ENCODE measurements at regions not wholly inside any gene's neighbourhood (a gene's known extent, or its start where the extent isn't known, plus 50 kb on each side); places are given as distances from the start of the nearest gene placed in this dataset.
"Not testable (repeated sequence)": the region's sequence is repeated elsewhere in the genome, so short reads cannot be mapped to it uniquely, and the experiment has no call there.

DNA sequence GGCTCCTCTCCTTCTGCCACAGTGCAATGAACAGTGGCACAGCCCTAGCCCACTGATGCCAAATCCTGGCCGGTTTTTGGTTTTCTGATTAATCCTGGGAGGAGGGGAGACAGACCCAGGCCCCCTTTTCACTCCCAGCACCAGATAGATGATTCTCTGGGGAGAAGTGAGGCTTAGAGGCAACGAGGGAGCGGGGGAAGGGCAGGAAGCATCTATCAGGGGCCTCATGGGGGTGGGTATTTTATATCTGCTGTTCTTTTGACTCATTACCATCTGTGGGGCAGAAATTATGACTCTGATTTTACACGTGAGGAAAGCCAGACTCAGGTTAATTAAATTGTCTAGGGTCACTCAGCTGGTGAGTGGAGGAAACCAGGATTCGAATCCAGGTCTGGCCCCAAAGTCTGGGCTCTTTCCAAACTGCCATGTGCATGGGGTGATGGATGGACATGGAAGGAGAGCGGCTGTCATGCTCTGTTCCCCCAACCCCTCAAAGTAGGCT lies 79.4 kb downstream of the MRM1 start:
- Mint-ChIP-seq H3K4me3 (no peak overlapping the region), H3K9me3 (no peaks in the 10 kb centered on the region), H3K36me3 (ENCODE audit: insufficient read depth) (no peaks in the 10 kb centered on the region), H3K27ac (no peak overlapping the region), H3K27me3 (no peaks in the 10 kb centered on the region), H3K4me1 (ENCODE audit: low read depth in 2 of 2) (peaks cover 12% of the 10 kb centered on the region in 2 donors)
- ATAC-seq (replicated peaks) = no peak
- no peak for DNase-seq

DNA sequence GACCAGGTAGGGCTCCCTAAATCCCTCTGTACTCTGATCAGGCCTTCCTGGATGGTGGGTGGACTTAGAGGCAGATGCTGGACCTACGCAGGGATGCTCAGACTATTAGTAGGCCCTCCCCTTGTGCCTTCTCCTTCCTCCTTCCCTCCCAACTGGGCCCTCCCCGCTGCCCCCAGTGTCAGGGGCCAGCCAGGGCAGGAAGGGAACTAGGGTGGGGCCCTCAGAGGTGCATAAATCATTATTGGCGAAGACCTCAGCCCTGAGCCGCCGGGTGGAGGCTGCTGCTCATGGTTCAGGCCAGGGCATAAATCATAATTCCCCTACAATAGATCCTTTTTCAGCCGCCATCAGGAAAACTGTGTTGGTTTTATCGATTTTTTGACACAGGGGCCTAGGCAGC lies 81.4 kb downstream of the MRM1 start:
- Mint-ChIP-seq H3K27ac (no peak overlapping the region), H3K9me3 (no peaks in the 10 kb centered on the region), H3K4me3 (no peak overlapping the region), H3K36me3 (ENCODE audit: insufficient read depth) (no peaks in the 10 kb centered on the region), H3K4me1 (ENCODE audit: low read depth in 2 of 2) (peaks cover 0 to 4% of the 10 kb centered on the region in 2 donors), H3K27me3 (peaks cover 5 to 17% of the 10 kb centered on the region in 2 donors)
- no peak for ATAC-seq (replicated peaks)
- DNase-seq = no peak

DNA sequence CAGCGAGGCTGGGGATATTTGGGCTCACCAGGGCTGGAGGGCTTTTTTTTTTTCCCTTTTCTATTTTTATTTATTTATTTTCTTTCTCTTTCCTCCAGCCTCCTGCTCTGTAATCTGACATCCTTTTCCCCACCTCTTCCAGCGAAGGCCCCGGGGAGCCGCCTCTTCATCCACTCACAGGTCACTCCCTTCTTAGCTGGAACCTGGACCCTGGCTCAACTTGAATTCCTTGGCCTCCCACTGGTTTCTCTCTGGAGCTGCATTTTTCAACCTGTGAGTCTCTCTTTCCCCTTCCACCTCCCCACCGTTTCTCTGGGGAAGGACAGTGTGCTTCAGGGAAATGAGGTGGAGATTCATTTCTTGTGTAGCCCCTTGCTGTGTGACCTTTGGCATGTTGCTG lies 82.0 kb downstream of the MRM1 start:
- peaks cover 8 to 20% of the 10 kb centered on the region in 2 donors for H3K27me3 Mint-ChIP-seq
- H3K27ac Mint-ChIP-seq = no peak overlapping the region
- no peak for ATAC-seq (replicated peaks)
- no peaks in the 10 kb centered on the region for H3K9me3 Mint-ChIP-seq
- H3K36me3 Mint-ChIP-seq (ENCODE audit: insufficient read depth) = no peaks in the 10 kb centered on the region
- peaks cover 0 to 4% of the 10 kb centered on the region in 2 donors for H3K4me1 Mint-ChIP-seq (ENCODE audit: low read depth in 2 of 2)
- DNase-seq = no peak
- no peak overlapping the region for H3K4me3 Mint-ChIP-seq

DNA sequence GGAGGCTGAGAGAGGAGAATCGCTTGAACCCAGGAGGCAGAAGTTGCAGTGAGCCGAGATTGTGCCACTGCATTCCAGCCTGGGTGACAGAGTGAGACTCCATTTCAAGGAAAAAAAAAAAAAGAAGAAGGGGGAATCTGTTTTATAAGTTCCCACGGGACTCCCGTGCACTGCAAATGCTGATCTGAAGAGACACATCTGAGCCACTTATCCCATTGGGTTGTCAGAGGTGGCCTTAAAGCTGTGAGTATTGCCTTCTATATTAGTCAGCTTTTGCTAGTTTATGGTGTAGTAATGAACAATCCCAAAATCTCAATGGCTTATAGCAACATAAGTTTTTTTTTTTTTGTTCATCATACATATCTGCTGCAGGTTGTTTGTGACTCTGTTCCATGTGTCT lies 82.8 kb downstream of the MRM1 start:
- Mint-ChIP-seq H3K27ac (no peak overlapping the region), H3K27me3 (peaks cover 8 to 25% of the 10 kb centered on the region in 2 donors), H3K4me1 (ENCODE audit: low read depth in 2 of 2) (peaks cover 0 to 4% of the 10 kb centered on the region in 2 donors), H3K36me3 (ENCODE audit: insufficient read depth) (no peaks in the 10 kb centered on the region), H3K4me3 (no peak overlapping the region), H3K9me3 (no peaks in the 10 kb centered on the region)
- ATAC-seq (replicated peaks) (no peak), DNase-seq (no peak)

DNA sequence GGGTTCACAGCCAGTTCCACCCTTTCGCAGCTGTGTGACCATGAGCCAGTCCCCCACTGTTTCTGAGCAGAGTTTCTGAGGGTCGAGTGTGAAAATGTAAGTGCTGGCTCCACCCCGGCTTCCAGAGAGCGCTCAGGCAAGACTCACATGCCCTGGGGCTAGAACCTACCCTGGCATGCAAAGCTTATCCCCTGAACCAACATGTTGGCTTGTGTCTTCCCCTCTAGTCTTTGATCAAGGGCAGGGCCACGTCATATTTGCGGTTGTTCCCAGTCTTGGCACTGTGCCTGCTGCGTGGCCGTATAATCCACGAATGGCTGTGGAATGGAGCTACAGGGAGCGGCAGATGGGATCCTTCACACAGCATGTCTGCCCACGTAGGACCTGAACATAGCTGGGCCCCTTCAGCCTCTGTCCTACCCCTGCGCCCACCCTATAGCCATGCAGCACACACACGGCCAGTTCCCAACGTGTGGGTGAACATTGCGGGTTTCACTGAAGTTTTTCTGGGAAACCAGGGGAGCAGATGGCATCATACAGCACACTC lies 84.8 kb downstream of the MRM1 start:
- no peak for ATAC-seq (replicated peaks)

DNA sequence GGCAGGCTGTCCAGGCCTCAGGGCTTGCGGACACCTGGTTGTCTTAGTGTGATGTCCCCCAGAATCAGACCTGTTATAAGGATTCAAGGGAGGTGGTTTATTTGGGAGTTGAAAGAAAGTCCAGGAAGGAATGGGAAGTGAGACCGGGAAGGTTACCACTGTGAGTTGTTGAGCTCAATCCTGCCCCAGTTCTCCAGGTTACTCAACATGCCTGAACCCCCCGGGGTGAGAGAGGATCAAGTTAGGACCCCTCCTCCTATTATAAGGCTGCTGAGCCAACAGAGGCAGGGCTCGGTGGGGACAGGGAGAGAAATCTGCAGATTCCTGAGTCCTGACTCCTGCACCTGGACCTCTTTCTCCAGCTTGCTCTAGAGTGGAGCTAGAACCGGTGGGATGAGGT lies 86.4 kb downstream of the MRM1 start:
- H3K27me3 Mint-ChIP-seq = peaks cover 29 to 44% of the 10 kb centered on the region in 2 donors
- H3K36me3 Mint-ChIP-seq (ENCODE audit: insufficient read depth) = no peaks in the 10 kb centered on the region

More for the DNA sequence above, 84.8 kb downstream of the MRM1 start:
- no peak for DNase-seq
- Mint-ChIP-seq H3K36me3 (ENCODE audit: insufficient read depth) (no peaks in the 10 kb centered on the region), H3K4me1 (ENCODE audit: low read depth in 2 of 2) (peaks cover 0 to 4% of the 10 kb centered on the region in 2 donors), H3K27me3 (peaks cover 23 to 44% of the 10 kb centered on the region in 2 donors), H3K4me3 (no peak overlapping the region), H3K9me3 (no peaks in the 10 kb centered on the region), H3K27ac (no peak overlapping the region)

DNA sequence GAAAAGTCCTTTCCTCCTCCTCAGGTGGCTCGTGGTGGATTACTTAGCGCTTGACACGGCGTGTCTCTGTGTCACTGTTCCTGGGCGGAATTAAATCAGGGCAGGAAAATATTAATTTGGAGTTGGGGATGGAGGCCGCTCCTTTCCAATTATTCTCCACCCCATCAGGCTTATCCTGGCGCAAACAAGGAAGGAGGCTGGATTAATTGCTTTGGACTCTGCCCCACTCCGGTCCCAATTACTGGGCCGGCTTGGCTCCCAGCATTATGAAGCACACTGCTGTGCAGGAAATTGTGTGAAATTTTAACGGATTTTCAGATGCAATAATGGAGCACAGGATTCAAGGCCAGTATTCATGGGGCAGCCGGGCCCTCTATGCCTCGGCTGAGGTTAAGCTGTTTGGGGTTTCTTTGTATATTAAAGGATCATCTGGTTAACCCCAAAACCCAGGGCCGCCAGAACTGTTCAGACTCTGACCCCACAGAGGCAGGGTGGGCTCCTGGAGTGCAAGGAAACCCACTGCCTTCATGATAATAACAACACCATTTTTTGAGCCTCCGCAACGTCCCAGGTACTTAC lies 87.8 kb downstream of the MRM1 start:
- no peaks in the 10 kb centered on the region for H3K36me3 Mint-ChIP-seq (ENCODE audit: insufficient read depth)
- no peaks in the 10 kb centered on the region for H3K4me1 Mint-ChIP-seq (ENCODE audit: low read depth in 2 of 2)
- H3K27ac Mint-ChIP-seq = no peak overlapping the region
- no peak overlapping the region for H3K4me3 Mint-ChIP-seq
- DNase-seq = no peak
- no peak for ATAC-seq (replicated peaks)
- peaks cover 32 to 46% of the 10 kb centered on the region in 2 donors for H3K27me3 Mint-ChIP-seq
- H3K9me3 Mint-ChIP-seq = no peaks in the 10 kb centered on the region

More for the DNA sequence above, 86.4 kb downstream of the MRM1 start:
- H3K4me3 Mint-ChIP-seq = no peak overlapping the region
- H3K4me1 Mint-ChIP-seq (ENCODE audit: low read depth in 2 of 2) = peaks cover 0 to 3% of the 10 kb centered on the region in 2 donors
- DNase-seq = no peak
- H3K27ac Mint-ChIP-seq = no peak overlapping the region
- no peaks in the 10 kb centered on the region for H3K9me3 Mint-ChIP-seq
- ATAC-seq (replicated peaks) = no peak

DNA sequence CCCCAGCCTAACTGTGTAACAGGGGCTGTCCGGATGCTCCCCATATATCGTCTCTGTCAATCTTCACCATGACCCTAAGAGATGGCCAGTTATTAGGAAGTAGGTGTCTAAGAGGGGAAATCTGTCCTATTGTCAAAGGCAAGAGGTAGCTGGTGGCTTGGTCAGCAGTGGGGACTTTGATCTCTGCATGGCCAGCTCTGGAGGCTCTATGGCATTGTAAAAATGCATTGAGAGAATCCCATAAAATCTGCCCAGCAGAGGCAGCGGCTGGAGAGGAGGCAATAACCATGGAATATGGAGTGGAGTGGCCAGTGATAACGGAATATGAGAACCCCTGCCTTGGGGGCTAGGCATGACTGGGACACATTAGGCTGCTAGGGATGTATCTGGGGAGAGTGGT lies 88.8 kb downstream of the MRM1 start:
- Mint-ChIP-seq H3K27me3 (peaks cover 32 to 51% of the 10 kb centered on the region in 2 donors), H3K4me1 (ENCODE audit: low read depth in 2 of 2) (no peaks in the 10 kb centered on the region), H3K36me3 (ENCODE audit: insufficient read depth) (no peaks in the 10 kb centered on the region), H3K27ac (no peak overlapping the region), H3K4me3 (no peak overlapping the region), H3K9me3 (no peaks in the 10 kb centered on the region)
- no peak for ATAC-seq (replicated peaks)
- DNase-seq = no peak

DNA sequence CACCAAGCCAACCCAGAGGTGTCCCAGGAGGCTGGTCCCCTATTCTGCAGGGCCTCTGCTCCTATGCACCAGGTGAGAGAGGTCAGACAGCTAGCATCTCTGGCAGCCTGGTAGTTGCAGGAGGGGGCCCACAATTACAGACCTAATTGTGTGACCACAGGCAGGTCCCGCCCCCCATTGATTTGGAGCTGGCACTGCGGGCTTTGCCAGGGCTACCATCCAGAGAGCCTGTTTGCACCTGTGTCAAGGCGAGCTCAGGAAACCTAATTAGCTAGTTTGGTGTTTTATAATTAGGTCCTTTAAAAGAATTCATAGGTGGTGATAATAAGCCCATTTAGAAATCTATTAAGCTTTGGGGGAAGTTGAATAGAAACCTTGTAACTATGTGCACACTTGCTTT lies 90.2 kb downstream of the MRM1 start:
- DNase-seq = no peak
- Mint-ChIP-seq H3K27ac (no peak overlapping the region), H3K36me3 (ENCODE audit: insufficient read depth) (no peaks in the 10 kb centered on the region), H3K9me3 (no peaks in the 10 kb centered on the region), H3K4me1 (ENCODE audit: low read depth in 2 of 2) (no peaks in the 10 kb centered on the region), H3K27me3 (peaks cover 34 to 45% of the 10 kb centered on the region in 2 donors), H3K4me3 (no peak overlapping the region)
- ATAC-seq (replicated peaks) = no peak

DNA sequence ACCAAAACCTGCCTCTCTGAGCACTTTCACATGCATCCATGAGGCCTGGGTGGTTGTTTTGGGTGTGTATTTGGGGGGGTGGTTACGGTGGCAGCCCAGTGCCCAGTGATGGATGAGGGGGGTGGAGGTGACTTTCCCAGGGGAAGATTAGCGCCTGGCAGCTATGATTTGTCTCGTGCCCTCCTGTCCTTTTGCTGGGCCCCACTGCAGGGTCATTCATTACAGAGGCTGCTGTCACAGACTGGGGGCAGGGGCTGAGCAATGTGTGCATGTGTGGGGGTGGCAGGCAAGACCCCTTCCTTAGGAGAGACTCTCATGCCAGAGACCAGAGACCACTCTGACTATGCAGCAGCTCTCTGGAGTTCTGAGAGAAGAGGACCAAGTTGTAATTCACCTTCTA lies 93.7 kb downstream of the MRM1 start:
- Mint-ChIP-seq H3K4me3 (no peak overlapping the region), H3K27ac (no peak overlapping the region), H3K27me3 (peaks cover 28 to 45% of the 10 kb centered on the region in 2 donors), H3K4me1 (ENCODE audit: low read depth in 2 of 2) (no peaks in the 10 kb centered on the region), H3K36me3 (ENCODE audit: insufficient read depth) (no peaks in the 10 kb centered on the region), H3K9me3 (no peaks in the 10 kb centered on the region)
- ATAC-seq (replicated peaks) = no peak
- no peak for DNase-seq

DNA sequence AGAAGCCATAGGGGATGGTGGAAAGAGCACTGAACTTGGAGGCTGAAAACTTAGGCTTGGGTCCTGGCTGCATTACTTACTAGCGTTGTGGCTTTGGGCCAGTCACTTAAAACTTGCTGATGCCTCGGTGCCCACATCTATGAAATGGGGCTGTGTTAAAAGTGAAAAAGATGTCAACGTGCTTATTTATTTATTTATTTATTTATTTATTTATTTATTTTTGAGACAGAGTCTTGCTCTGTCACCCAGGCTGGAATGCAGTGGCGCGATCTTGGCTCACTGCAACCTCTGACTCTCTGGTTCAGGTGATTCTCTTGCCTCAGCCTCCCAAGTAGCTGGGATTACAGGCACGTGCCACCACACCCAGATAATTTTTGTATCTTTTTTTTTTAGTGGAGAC lies 94.3 kb downstream of the MRM1 start:
- not testable (repeated sequence) for H3K27ac Mint-ChIP-seq; H3K4me3 Mint-ChIP-seq; H3K4me1 Mint-ChIP-seq (ENCODE audit: low read depth in 2 of 2); ATAC-seq (replicated peaks); DNase-seq; H3K36me3 Mint-ChIP-seq (ENCODE audit: insufficient read depth); H3K9me3 Mint-ChIP-seq
- peaks cover 26 to 41% of the 10 kb centered on the region in 2 donors for H3K27me3 Mint-ChIP-seq

DNA sequence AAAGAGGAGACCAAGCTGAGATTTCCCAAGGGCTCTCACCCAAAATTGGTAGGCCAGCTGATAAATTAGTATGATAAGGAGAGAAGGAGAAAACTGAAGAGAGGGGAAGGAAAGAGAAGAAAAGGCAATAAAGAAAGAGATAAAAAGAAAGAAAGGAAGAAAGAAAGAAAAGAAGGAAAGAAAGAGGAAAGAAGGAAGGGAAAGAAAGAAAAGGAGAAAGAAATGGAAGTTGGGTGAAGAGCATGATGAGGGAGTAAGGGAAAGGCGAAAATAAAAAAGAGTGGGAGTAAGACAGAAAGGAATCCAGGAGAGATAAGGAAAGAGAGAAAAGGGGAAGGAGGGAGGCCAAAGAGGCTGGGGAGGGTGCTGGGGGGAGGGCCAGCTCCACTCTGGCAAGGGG lies 95.4 kb downstream of the MRM1 start:
- H3K27ac Mint-ChIP-seq = peak overlapping the region in 1 of 2 donors; percentile 17
- peaks cover 2% of the 10 kb centered on the region for H3K36me3 Mint-ChIP-seq (ENCODE audit: insufficient read depth)
- peaks cover 34 to 46% of the 10 kb centered on the region in 2 donors for H3K27me3 Mint-ChIP-seq
- ATAC-seq (replicated peaks) (no peak), DNase-seq (no peak)
- H3K4me1 Mint-ChIP-seq (ENCODE audit: low read depth in 2 of 2) = no peaks in the 10 kb centered on the region
- H3K4me3 Mint-ChIP-seq = no peak overlapping the region
- no peaks in the 10 kb centered on the region for H3K9me3 Mint-ChIP-seq

DNA sequence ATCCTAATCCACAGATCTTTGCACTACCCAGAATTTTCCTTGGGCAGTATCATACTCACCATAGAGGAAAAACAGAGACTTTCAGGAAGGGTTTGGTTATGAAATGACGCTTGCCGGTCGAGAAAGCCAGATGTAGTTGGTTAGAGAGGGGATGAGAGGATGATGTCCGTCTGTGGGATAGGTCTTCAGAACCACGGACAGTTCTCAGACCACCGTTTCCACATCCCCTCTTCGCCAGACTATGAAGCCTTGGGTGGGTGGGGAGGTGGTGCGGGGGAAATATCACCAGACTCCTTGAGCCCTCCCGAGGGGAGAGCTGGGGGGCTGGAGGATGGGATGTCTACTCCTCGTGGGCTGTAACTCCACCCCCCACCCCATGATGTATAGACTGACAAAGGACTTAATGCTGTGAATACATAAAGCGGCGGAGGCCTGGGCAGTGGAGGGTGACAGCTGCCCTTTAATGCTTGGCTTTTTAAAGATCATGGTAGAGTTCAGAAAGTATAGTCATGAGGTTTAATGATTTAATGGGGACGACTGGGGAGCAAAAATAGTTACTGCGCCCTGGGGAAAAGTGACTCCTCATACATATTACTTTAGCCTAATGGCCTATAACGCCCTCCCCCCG lies 96.6 kb downstream of the MRM1 start:
- Mint-ChIP-seq H3K36me3 (ENCODE audit: insufficient read depth) (peaks cover 2% of the 10 kb centered on the region), H3K27me3 (peaks cover 46 to 52% of the 10 kb centered on the region in 2 donors), H3K4me1 (ENCODE audit: low read depth in 2 of 2) (no peaks in the 10 kb centered on the region), H3K27ac (no peak overlapping the region), H3K4me3 (no peak overlapping the region), H3K9me3 (no peaks in the 10 kb centered on the region)
- ATAC-seq (replicated peaks) (no peak), DNase-seq (no peak)
